ENCODE measurements at regions not wholly inside any gene's neighbourhood (a gene's known extent, or its start where the extent isn't known, plus 50 kb on each side); places are given as distances from the start of the nearest gene placed in this dataset.

DNA sequence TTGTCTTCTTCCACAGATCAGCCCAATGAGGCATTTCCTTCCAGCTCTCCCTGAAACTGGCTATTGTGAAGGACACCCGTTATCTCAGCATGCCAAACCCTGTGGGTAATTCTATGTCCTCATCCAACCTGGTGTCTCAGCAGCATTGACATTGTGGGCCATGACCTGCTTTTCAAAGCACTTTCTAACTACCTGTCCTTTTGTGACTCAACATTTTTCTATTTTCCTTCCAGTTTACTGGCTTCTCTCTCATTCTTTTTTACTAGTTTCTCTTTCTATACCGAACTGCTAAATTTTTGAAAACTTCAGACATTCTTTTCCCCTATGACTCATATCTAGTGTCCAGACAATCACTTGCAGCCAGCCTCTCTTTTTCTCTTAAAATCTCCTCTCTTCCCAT is 136.4 kb upstream of the HTR2A start:
- H3K27ac ChIP-seq = peak overlapping the region in 3 of 4 donors; percentile 4 to 60 (median 10)
- peak in 1 of 4 donors; percentile 10 for DNase-seq
- no peaks in the 10 kb centered on the region for H3K36me3 ChIP-seq (replicated peaks in 1 of 2; ENCODE audit: insufficient read depth in 1 of 2, low read depth in 2 of 2)
- H3K4me3 ChIP-seq = no peak overlapping the region
- H3K4me1 ChIP-seq = no peaks in the 10 kb centered on the region
- 39 to 40% methylated on average over 2 of the region's 2 CpGs for WGBS, 2 donors
- ATAC-seq = no peak
- TF ChIP-seq POLR2A (IDR thresholded peaks at IDR 0.05) = no peak
- TF ChIP-seq, protein P1, sequence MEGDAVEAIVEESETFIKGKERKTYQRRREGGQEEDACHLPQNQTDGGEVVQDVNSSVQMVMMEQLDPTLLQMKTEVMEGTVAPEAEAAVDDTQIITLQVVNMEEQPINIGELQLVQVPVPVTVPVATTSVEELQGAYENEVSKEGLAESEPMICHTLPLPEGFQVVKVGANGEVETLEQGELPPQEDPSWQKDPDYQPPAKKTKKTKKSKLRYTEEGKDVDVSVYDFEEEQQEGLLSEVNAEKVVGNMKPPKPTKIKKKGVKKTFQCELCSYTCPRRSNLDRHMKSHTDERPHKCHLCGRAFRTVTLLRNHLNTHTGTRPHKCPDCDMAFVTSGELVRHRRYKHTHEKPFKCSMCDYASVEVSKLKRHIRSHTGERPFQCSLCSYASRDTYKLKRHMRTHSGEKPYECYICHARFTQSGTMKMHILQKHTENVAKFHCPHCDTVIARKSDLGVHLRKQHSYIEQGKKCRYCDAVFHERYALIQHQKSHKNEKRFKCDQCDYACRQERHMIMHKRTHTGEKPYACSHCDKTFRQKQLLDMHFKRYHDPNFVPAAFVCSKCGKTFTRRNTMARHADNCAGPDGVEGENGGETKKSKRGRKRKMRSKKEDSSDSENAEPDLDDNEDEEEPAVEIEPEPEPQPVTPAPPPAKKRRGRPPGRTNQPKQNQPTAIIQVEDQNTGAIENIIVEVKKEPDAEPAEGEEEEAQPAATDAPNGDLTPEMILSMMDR (IDR thresholded peaks at IDR 0.05) = no peak
- no peaks in the 10 kb centered on the region for H3K27me3 ChIP-seq
- intact Hi-C loops (cut with DNase I) = no loop called here
- H3K9me3 ChIP-seq = no peaks in the 10 kb centered on the region

- intact Hi-C loops (cut with DNase I) = no loop called here
- no peak for ATAC-seq
Measured at GRCh38 chr13:47027780-47028437, 131.1 kb upstream of the HTR2A start.

DNA sequence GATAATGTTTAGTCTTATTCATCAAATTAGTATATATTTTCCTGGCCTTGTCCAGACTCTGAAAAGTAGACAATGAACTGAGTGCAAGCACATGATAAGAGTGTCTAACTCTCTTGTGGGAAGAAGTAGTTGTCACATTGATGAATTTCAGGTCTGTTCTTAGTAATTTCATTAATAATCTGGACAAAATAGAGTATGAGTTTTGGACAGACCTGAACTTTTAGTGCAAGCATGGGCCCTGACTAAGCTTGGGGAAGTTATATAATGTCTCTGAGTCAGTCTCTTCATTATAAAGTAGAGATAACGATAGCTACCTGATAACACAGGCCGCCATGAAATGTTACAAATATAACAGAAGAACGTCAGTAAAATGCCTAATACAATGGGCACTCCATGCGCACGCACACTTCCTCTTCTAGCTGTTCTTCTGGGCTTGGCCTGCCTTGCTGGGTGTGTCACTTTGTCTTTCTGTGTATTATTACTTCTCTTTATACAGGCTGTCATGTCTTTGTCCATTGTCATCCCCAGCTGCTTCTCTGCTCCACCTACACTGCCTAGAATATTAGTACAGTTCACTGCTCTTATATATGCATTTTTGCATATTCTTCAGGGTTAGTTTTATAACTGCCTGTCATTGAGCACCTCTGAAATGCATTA is 129.1 kb upstream of the HTR2A start:
- H3K4me1 ChIP-seq = no peaks in the 10 kb centered on the region
- intact Hi-C loops (cut with DNase I) = no loop called here
- H3K27me3 ChIP-seq = no peaks in the 10 kb centered on the region
- H3K4me3 ChIP-seq = no peak overlapping the region
- no peak overlapping the region for H3K27ac ChIP-seq
- WGBS, 2 donors = 54 to 58% methylated on average over 5 of the region's 5 CpGs
- no peaks in the 10 kb centered on the region for H3K36me3 ChIP-seq (replicated peaks in 1 of 2; ENCODE audit: insufficient read depth in 1 of 2, low read depth in 2 of 2)
- no peak for ATAC-seq
- TF ChIP-seq POLR2A (IDR thresholded peaks at IDR 0.05) = no peak
- TF ChIP-seq, protein P1 (IDR thresholded peaks at IDR 0.05) = no peak
- DNase-seq = no peak
- no peaks in the 10 kb centered on the region for H3K9me3 ChIP-seq

More at GRCh38 chr13:47027780-47028437, 131.1 kb upstream of the HTR2A start:
- Histone ChIP-seq H3K36me3 (replicated peaks in 1 of 2; ENCODE audit: insufficient read depth in 1 of 2, low read depth in 2 of 2) (no peaks in the 10 kb centered on the region), H3K4me1 (no peaks in the 10 kb centered on the region), H3K9me3 (no peaks in the 10 kb centered on the region), H3K27ac (no peak overlapping the region), H3K27me3 (no peaks in the 10 kb centered on the region), H3K4me3 (no peak overlapping the region)
- DNase-seq = no peak
- TF ChIP-seq, protein P1 (IDR thresholded peaks at IDR 0.05) = no peak
- no peak for TF ChIP-seq POLR2A (IDR thresholded peaks at IDR 0.05)
- WGBS, 2 donors = 55 to 63% methylated on average over 6 of the region's 6 CpGs

- Histone ChIP-seq H3K4me3 (no peak overlapping the region), H3K27ac (no peak overlapping the region), H3K4me1 (no peaks in the 10 kb centered on the region), H3K36me3 (replicated peaks in 1 of 2; ENCODE audit: insufficient read depth in 1 of 2, low read depth in 2 of 2) (no peaks in the 10 kb centered on the region), H3K27me3 (no peaks in the 10 kb centered on the region), H3K9me3 (no peaks in the 10 kb centered on the region)
- intact Hi-C loops (cut with DNase I) = no loop called here
- ATAC-seq (no peak), DNase-seq (no peak)
- TF ChIP-seq, protein P1 (IDR thresholded peaks at IDR 0.05) = no peak
- no peak for TF ChIP-seq POLR2A (IDR thresholded peaks at IDR 0.05)
Measured at GRCh38 chr13:47019977-47020376, 123.1 kb upstream of the HTR2A start.

- Histone ChIP-seq H3K36me3 (replicated peaks in 1 of 2; ENCODE audit: insufficient read depth in 1 of 2, low read depth in 2 of 2) (no peaks in the 10 kb centered on the region), H3K4me1 (no peaks in the 10 kb centered on the region), H3K27ac (no peak overlapping the region), H3K4me3 (no peak overlapping the region), H3K9me3 (no peaks in the 10 kb centered on the region), H3K27me3 (no peaks in the 10 kb centered on the region)
- TF ChIP-seq, protein P1 (IDR thresholded peaks at IDR 0.05) = no peak
- TF ChIP-seq POLR2A (IDR thresholded peaks at IDR 0.05) = no peak
- no peak for ATAC-seq
- WGBS, 2 donors = 61 to 80% methylated on average over 1 of the region's 1 CpG
- no peak for DNase-seq
- intact Hi-C loops (cut with DNase I) = no loop called here
Measured at GRCh38 chr13:47017476-47017875, 120.6 kb upstream of the HTR2A start.
